IMR-90 (cell line): ENCODE measurements at regions not wholly inside any gene's neighbourhood (a gene's known extent, or its start where the extent isn't known, plus 50 kb on each side); places are given as distances from the start of the nearest gene placed in this dataset.

Experiments used
- ATAC-seq: fragments of 200-7000 bp; cut with Tn5 transposase; 2 replicates; pipeline ENCODE4 v1.9.1; 2020; ENCODE audit warnings: low read depth, mild to moderate bottlenecking, moderate library complexity
- BruUV-seq: library from RNA; stranded (reverse); fragments of 400-500 nt; replicated peaks from 2 replicates; lab custom pipeline; 2021; lab: Mats Ljungman, UMichigan
- CTCF ChIA-PET: fragments of 300-600 bp; formaldehyde crosslinking; extraction: SDS; loops from one replicate; lab custom pipeline; 2021; ENCODE audit warnings: antibody characterized with exemption; lab: Yijun Ruan, JAX
- POLR2A ChIA-PET: fragments of 300-600 bp; sonication (Branson Sonifier 250); formaldehyde crosslinking; loops from one replicate; lab custom pipeline; 2022; ENCODE audit warnings: antibody characterized with exemption; ENCODE audit not compliant: unreplicated experiment; lab: Charles Lee
- DNase-seq: peaks from one replicate; pipeline ENCODE4 v3.0.0; 2013
- H2AFZ ChIP-seq: replicated peaks from 2 replicates; pipeline ENCODE3; 2013; ENCODE audit warnings: low read length, mild to moderate bottlenecking; ENCODE audit not compliant: poor library complexity
- H2AK5ac ChIP-seq: 2 replicates; pipeline ENCODE4 v1.6.1; 2013; ENCODE audit warnings: low read depth, low read length, inconsistent platforms
- H2AK9ac ChIP-seq: replicated peaks from 2 replicates; pipeline ENCODE3; 2013; ENCODE audit warnings: mild to moderate bottlenecking, low read depth, low read length, moderate library complexity; ENCODE audit not compliant: poor library complexity
- H2BK120ac ChIP-seq: 2 replicates; pipeline ENCODE4 v1.6.1; 2013; ENCODE audit warnings: low read depth, low read length, inconsistent platforms
- H2BK15ac ChIP-seq: 3 replicates; pipeline ENCODE4 v1.6.1; 2013; ENCODE audit warnings: low read depth, low read length, inconsistent platforms
- H2BK20ac ChIP-seq: 2 replicates; pipeline ENCODE4 v1.6.1; 2013; ENCODE audit warnings: low read depth, mild to moderate bottlenecking, inconsistent platforms, low read length, moderate library complexity
- H2BK5ac ChIP-seq: 2 replicates; pipeline ENCODE4 v1.6.1; 2013; ENCODE audit warnings: mild to moderate bottlenecking, low read depth, low read length, inconsistent platforms; ENCODE audit not compliant: poor library complexity, severe bottlenecking
- H3K14ac ChIP-seq: replicated peaks from 2 replicates; pipeline ENCODE4 v1.6.1; 2013; ENCODE audit warnings: low read depth, low read length, inconsistent platforms
- H3K18ac ChIP-seq: 2 replicates; pipeline ENCODE4 v1.6.1; 2013; ENCODE audit warnings: low read depth, low read length, control low read depth
- H3K23ac ChIP-seq: 2 replicates; pipeline ENCODE4 v1.6.1; 2013; ENCODE audit warnings: low read depth, low read length, inconsistent platforms
- H3K27ac ChIP-seq: 2 replicates; pipeline ENCODE4 v1.5.1; 2013; ENCODE audit warnings: mild to moderate bottlenecking, control low read depth, low read length; ENCODE audit not compliant: insufficient read depth
- H3K27me3 ChIP-seq: 2 replicates; pipeline ENCODE4 v1.6.1; 2013; ENCODE audit warnings: low read length; ENCODE audit not compliant: control insufficient read depth, insufficient read depth
- H3K36me3 ChIP-seq: 2 replicates; pipeline ENCODE4 v1.6.1; 2013; ENCODE audit warnings: low read length, mixed read lengths; ENCODE audit not compliant: control insufficient read depth, insufficient read depth
- H3K4ac ChIP-seq: 2 replicates; pipeline ENCODE4 v1.6.1; 2013; ENCODE audit warnings: low read depth, low read length, inconsistent platforms
- H3K4me1 ChIP-seq: 2 replicates; pipeline ENCODE4 v1.6.1; 2013; ENCODE audit warnings: low read length, mixed read lengths; ENCODE audit not compliant: control insufficient read depth, insufficient read depth
- H3K4me2 ChIP-seq: 2 replicates; pipeline ENCODE4 v1.6.1; 2013; ENCODE audit warnings: low read depth, mild to moderate bottlenecking, control low read depth, low read length, moderate library complexity
- H3K4me3 ChIP-seq: 2 replicates; pipeline ENCODE4 v1.5.1; 2013; ENCODE audit warnings: low read depth, mild to moderate bottlenecking, control low read depth, low read length, moderate library complexity; ENCODE audit not compliant: insufficient read depth
- H3K56ac ChIP-seq: 2 replicates; pipeline ENCODE4 v1.6.1; 2013; ENCODE audit warnings: low read length, inconsistent platforms; ENCODE audit not compliant: insufficient read depth; ENCODE audit errors: extremely low read depth
- H3K79me1 ChIP-seq, 2 experiments: 2 replicates each; pipeline ENCODE4 v1.6.1; 2013; ENCODE audit warnings: low read length in 2 of 2, inconsistent platforms in 1 of 2, low read depth in 1 of 2
- H3K9ac ChIP-seq: 2 replicates; pipeline ENCODE4 v1.6.1; 2013; ENCODE audit warnings: low read depth, low read length, control low read depth
- H3K9me1 ChIP-seq: 2 replicates; pipeline ENCODE4 v1.6.1; 2013; ENCODE audit warnings: low read length, inconsistent platforms; ENCODE audit not compliant: insufficient read depth
- H3K9me3 ChIP-seq: 2 replicates; pipeline ENCODE4 v1.6.1; 2013; ENCODE audit warnings: low read length; ENCODE audit not compliant: control insufficient read depth, insufficient read depth
- H4K20me1 ChIP-seq: 2 replicates; pipeline ENCODE4 v1.6.1; 2013; ENCODE audit warnings: low read length, inconsistent platforms; ENCODE audit not compliant: insufficient read depth
- H4K5ac ChIP-seq: 2 replicates; pipeline ENCODE4 v1.6.1; 2013; ENCODE audit warnings: mild to moderate bottlenecking, low read depth, low read length, control low read depth
- H4K8ac ChIP-seq, 2 experiments: 2 replicates each; pipeline ENCODE4 v1.6.1; 2013; ENCODE audit warnings: low read depth in 2 of 2, low read length in 2 of 2, control low read depth in 1 of 2, inconsistent platforms in 1 of 2
- H4K91ac ChIP-seq: 2 replicates; pipeline ENCODE4 v1.6.1; 2013; ENCODE audit warnings: low read depth, low read length, inconsistent platforms; ENCODE audit not compliant: insufficient read depth
- CHD1 ChIP-seq: IDR thresholded peaks from 2 replicates; pipeline ENCODE4 v1.6.1; 2012; ENCODE audit warnings: low read depth, low read length, improper control_type of control experiment
- MXI1 ChIP-seq: IDR thresholded peaks from 2 replicates; pipeline ENCODE4 v1.6.1; 2012; ENCODE audit warnings: low read depth, mild to moderate bottlenecking, low read length, moderate library complexity, borderline replicate concordance
- dilution Hi-C: fragments of 300-500 bp; cut with HindIII; formaldehyde crosslinking; loops from one replicate; pipeline ENCODE4 v1.14.3; 2018; ENCODE audit warnings: low sequenced_read_pairs; ENCODE audit not compliant: unreplicated experiment
- in situ Hi-C: fragments of 300-500 bp; cut with MboI; formaldehyde crosslinking; loops from 3 replicates; pipeline ENCODE4 v1.14.3; 2019; ENCODE audit warnings: low sequenced_read_pairs, inconsistent platforms, mixed read lengths
- intact Hi-C: fragments of 100-400 bp; cut with micrococcal nuclease; formaldehyde crosslinking; loops from 2 replicates; pipeline ENCODE4 v1.10.0; 2022
- TF ChIP-seq, protein P1 (sequence below): fragments of 150-350 bp; IDR thresholded peaks from 2 replicates; pipeline ENCODE4 v1.6.1; 2016; ENCODE audit warnings: low read depth, mild to moderate bottlenecking, low read length, moderate library complexity, borderline replicate concordance
- TF ChIP-seq, protein P2 (sequence below): conservative IDR thresholded peaks from 2 replicates; pipeline ENCODE4 v1.5.1; 2012; ENCODE audit warnings: mild to moderate bottlenecking, low read depth, low read length, improper control_type of control experiment

DNA sequence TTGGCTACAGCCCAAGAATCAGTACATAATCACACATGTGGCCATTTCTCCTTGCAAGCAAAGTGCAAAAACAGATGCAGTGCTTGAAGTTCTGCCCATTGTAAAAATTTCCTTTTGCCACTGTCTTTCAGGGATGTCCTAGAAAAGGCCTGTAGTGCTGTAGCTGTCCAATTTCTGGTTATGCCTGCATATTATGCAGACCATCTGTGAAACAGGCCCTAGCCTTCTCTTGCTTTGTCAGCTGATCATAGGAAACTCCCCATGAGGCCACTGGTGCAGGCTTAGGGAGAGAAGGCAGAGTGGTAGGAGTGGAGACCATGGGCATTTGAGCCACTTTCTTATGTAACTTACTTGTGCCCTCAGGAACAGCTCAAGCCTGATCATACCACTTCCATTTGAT lies 130.4 kb upstream of the GABRA2 start:
- Histone ChIP-seq H3K4me1 (no peaks in the 10 kb centered on the region), H2AK5ac (no peak overlapping the region), H4K91ac (no peak overlapping the region), H3K79me1 (no peaks in the 10 kb centered on the region), H2BK120ac (no peak overlapping the region), H3K56ac (no peak overlapping the region), H3K18ac (no peak overlapping the region), H4K20me1 (no peaks in the 10 kb centered on the region), H3K9me1 (no peaks in the 10 kb centered on the region), H3K14ac (no peak overlapping the region), H2BK20ac (no peak overlapping the region), H3K27ac (no peak overlapping the region), H4K8ac (no peak overlapping the region), H3K36me3 (no peaks in the 10 kb centered on the region), H2BK15ac (no peak overlapping the region), H2AFZ (no peak overlapping the region), H2BK5ac (no peak overlapping the region), H2AK9ac (no peak overlapping the region), H3K4me3 (no peak overlapping the region), H3K9ac (no peak overlapping the region), H3K27me3 (no peaks in the 10 kb centered on the region), H3K4me2 (no peak overlapping the region), H3K4ac (no peak overlapping the region), H3K9me3 (no peaks in the 10 kb centered on the region), H4K5ac (no peak overlapping the region), H3K23ac (no peak overlapping the region)
- intact Hi-C loops (no loop called here), dilution Hi-C loops (no loop called here), in situ Hi-C loops (no loop called here)
- ChIA-PET POLR2A (no interaction called here), CTCF (no interaction called here)
- no peak for DNase-seq
- TF ChIP-seq, protein P1, sequence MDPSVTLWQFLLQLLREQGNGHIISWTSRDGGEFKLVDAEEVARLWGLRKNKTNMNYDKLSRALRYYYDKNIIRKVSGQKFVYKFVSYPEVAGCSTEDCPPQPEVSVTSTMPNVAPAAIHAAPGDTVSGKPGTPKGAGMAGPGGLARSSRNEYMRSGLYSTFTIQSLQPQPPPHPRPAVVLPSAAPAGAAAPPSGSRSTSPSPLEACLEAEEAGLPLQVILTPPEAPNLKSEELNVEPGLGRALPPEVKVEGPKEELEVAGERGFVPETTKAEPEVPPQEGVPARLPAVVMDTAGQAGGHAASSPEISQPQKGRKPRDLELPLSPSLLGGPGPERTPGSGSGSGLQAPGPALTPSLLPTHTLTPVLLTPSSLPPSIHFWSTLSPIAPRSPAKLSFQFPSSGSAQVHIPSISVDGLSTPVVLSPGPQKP: no peak
- TF ChIP-seq CHD1 (no peak), MXI1 (no peak)
- TF ChIP-seq, protein P2, sequence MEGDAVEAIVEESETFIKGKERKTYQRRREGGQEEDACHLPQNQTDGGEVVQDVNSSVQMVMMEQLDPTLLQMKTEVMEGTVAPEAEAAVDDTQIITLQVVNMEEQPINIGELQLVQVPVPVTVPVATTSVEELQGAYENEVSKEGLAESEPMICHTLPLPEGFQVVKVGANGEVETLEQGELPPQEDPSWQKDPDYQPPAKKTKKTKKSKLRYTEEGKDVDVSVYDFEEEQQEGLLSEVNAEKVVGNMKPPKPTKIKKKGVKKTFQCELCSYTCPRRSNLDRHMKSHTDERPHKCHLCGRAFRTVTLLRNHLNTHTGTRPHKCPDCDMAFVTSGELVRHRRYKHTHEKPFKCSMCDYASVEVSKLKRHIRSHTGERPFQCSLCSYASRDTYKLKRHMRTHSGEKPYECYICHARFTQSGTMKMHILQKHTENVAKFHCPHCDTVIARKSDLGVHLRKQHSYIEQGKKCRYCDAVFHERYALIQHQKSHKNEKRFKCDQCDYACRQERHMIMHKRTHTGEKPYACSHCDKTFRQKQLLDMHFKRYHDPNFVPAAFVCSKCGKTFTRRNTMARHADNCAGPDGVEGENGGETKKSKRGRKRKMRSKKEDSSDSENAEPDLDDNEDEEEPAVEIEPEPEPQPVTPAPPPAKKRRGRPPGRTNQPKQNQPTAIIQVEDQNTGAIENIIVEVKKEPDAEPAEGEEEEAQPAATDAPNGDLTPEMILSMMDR: no peak
- BruUV-seq: no TSS peak
- no peak for ATAC-seq
